HG03097 (cell line): ENCODE measurements at regions not wholly inside any gene's neighbourhood (a gene's known extent, or its start where the extent isn't known, plus 50 kb on each side); places are given as distances from the start of the nearest gene placed in this dataset.

ENCODE experiments used
- ATAC-seq: cut with Tn5 transposase; IDR thresholded peaks from one replicate; pipeline ENCODE4 v1.9.1; 2021; ENCODE audit not compliant: unreplicated experiment, low FRiP score

GRCh38 chr10:128629111-128630096 lies 503.2 kb upstream of the MKI67 start:
- ATAC-seq, result no peak

- ATAC-seq, result no peak
Observed at GRCh38 chr10:128630787-128631252, 504.6 kb upstream of the MKI67 start.

DNA sequence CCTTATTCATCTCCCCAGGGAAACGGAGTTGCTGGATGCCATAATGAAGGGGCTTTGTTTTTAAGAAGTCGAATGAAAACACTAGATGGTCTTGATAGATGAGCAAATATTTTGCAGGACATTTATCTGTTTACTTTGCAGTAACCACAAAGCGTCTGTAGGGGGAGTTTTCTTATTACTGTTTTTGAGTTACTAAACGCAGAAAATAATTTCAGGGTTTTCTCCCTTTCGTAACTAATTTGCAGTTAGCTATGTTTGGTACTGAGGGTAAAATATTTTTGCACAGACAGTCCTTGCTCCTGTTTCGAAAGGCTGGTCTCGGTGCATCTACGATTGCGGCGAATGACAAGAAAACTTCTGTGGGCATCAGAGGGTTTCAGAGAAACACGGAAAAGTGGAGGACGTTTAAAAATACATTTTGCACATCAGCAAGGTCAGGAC lies 505.6 kb upstream of the MKI67 start:
- no peak for ATAC-seq

GRCh38 chr10:128632694-128633093 lies 506.5 kb upstream of the MKI67 start:
- ATAC-seq, result no peak

DNA sequence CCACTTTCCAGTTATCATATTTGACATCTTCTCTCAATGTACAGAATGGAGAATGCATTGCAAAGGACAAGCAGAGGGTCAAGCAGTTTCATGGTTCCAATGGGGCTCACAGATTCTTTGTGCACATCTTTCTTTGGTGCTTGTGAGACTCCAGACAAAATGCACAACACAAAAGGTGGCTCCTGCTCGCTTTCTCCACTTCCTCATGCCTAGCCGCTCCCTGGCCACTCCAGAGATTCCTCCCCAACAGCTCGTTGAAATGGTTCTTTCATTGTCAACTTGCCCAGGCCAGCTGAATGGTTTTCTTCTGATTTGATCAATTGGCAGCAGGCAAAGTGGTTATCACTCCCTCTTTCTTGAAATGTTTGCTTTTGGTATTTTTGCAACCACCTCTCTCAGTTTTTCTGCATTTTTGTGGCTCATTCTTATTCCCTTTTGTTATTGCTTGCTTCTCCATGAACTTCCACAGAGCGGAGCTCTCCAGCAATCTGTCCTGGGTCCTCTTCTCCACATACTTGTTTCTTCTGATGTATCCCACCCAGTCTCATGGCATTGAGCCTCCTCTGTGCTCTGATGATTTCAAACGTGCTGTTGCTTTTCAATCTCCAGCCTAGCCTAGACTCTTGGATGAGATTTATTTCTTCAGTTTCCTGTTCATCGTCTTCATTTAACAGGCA lies 507.8 kb upstream of the MKI67 start:
- no peak for ATAC-seq

GRCh38 chr10:128642023-128642422 lies 515.8 kb upstream of the MKI67 start:
- no peak for ATAC-seq

DNA sequence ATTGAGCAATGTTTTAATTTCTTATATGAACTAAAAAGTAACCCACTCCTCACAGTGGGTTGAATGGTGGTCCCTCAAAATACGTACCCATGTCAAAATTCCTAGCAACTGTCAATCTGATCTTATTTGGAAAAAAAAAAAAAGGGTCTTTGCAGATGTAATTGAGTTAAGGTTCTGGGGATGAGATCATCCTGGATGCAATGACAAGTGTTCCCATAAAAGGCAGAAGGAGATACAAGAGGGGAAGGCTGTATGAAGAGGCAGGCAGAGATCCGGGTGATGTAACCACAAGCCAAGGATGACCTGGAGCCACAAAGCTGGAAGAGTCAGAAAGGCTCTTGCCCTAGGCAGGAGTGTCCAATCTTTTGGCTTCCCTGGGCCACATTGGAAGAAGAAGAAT lies 516.3 kb upstream of the MKI67 start:
- no peak for ATAC-seq

- ATAC-seq, result no peak
Observed at GRCh38 chr10:128643658-128644057, 517.4 kb upstream of the MKI67 start.

DNA sequence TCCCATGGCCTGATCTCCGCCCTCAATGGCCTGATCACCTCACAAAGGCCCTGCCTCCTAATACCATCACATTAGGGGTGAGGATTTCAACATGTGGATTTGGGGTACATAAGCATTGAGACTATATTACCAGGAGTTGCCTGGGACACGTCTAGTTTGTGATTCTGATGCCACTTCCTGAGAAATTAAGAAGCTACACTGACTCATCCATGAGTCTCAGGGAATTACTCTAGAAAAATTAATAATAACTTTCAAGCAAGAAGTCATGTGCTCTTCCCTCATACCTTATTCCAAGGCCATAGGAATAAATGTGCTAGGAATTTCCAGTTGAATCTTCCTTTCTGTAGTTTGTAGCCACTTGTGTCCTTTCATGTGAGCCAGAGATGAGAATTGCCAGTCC lies 519.3 kb upstream of the MKI67 start:
- ATAC-seq, result no peak

DNA sequence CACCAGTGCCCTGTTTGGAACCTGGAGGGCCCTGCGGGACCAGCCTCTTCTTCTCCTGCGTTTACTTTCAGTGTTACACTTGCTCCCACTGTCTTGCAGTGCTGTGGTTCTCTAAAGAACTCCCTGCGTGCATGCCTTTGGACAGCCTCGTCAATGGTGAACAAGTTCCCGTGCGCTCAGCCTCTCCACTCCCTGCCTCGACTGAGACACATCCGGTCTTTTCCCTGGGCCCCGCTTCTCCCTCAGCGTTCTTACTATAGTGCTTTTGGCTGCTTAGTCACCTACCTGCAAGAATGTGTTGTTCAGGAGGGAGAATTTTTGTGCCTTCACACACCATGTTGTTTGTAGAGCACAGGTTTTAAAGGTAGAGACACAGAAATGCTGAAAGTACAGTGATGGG lies 520.7 kb upstream of the MKI67 start:
- no peak for ATAC-seq

DNA sequence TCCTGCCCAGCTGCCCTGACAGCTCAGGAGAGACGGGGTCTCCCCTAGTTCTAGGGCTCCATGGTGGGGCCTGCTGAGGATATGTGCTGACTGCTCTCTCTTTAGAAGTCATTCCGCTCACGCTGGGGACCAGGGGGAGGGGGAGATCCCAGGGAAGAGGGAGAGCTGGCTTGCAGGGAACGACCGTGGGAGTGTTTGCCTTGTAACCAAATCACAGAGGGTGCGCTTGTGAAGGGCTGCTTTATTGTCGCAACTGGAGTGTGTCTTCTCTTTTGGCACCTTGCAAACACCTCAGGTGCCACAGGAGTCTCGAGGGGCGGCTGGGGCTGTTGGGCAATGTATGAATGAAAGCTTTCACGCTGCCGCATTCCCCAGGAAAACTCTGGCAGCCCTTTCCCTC lies 531.3 kb upstream of the MKI67 start:
- no peak for ATAC-seq

- no peak for ATAC-seq
Observed at GRCh38 chr10:128660726-128661125, 534.5 kb upstream of the MKI67 start.

DNA sequence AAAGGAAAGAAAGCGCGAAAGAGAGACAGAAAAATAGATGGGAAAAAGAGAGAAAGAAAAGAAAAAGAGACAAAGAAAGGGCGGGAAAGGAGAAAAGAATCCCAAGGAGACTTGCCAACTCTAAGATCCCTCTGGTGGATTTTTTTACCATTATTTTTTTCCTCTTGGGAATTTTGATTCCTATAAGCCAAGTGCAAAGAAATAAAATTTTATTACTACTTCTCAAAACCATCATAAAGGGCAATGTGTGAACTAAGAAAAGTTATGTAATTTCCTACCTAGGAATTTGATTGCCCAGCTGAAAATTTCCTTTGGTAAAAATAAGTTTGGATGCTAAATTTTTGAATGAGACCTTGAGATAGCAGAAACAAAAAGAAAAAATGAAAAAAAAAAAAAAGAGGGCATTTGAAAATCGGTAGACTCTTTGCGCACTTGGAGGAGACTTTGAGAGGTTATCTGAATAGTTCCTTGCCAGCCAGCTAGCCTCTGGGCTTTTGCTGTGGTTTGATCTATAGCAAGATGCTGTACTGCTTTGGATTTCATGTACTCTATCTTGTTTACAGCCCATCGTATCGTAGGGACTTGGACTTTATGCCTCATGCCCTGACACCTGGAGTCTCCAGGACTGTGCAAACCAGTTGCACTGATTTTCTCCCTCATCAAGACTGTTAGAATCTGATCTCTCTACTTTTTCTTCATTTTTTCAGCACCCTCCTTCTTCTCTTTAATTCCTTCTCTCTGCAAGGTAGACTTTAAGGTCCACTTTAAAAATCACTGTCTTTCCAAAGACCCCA lies 535.4 kb upstream of the MKI67 start:
- no peak for ATAC-seq

DNA sequence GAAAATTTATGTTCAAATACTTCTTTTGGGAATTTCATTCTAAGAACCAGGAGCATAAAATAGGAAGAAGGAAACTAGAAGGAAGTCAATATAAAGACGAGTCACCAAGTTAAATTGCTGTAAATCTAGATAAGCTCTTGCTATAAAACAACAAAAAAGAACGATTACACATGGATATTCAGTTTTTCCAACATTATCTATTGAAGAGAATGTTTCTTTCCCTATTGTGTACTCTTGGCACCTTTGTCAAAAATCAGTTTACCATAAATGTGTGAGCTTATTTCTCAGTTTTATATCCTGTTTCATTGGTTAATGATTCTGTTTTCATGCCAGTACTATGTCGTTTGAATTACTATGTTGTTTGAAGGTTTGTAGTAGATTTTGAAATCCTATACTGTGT lies 536.3 kb upstream of the MKI67 start:
- ATAC-seq, result no peak

- no peak for ATAC-seq
Observed at GRCh38 chr10:128664729-128665128, 538.5 kb upstream of the MKI67 start.

DNA sequence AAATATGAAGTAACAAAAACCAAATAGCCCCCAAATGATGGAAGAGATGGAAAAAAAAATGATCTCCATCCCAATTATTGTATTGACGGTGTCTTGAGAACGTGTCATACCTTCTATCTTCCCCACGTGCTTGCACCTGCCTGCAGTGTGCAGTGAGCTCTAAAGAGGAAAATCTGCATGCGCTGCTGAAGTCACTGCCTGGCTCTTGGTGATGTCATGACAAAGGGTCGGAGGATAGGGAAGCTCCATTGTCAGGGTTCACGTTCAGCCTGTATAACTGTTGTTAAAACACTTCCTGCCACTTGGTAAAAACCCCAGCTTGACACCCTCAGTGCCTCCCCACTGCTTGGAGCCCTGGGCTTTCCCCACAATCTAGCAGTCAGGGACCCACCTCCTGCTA lies 549.2 kb upstream of the MKI67 start:
- ATAC-seq, result no peak

- ATAC-seq, result no peak
Observed at GRCh38 chr10:128680116-128680515, 553.9 kb upstream of the MKI67 start.

DNA sequence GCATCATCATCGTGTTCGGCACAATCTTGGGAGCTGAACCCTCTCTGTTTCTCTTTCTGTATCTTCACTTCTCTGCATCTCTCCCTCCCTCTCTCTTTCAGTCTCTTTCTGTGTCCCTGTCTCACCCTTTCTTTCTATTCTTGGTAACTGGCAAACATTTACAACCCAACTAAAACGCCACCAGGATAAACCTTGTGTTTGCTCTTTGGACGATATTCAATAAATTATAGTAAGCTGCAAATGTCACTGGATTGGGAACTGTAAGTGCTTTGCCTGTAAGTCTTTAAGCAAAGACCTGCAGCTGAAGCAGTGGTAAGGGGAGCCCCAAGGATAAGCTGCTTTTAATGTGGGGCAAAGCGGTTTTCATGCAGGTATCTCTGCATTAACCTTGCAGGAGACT lies 558.0 kb upstream of the MKI67 start:
- ATAC-seq, result no peak

- ATAC-seq, result no peak
Observed at GRCh38 chr10:128686630-128687278, 560.5 kb upstream of the MKI67 start.

DNA sequence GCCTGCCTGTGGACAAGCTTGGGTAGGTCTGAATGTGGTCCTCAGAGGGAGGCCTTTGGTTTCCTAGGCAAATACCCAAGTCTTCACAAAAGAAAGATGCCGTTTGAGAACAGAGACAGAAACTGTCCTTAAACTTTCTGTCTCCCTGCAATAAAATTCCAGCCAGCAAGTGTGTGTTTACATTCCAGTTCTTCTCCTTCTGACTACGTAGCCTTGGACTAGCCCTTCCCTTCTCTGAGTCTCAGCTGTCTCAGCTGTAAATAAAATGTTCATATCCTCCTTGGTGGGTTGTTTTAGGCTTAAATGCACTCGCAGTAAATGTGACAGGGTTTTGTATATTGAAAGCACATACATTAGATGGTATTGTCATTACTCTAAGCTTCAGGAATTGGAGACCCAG lies 561.2 kb upstream of the MKI67 start:
- no peak for ATAC-seq
